SKM-1 treated with dmso at 0.1 percent for 144 hours (cell line): ENCODE measurements at regions not wholly inside any gene's neighbourhood (a gene's known extent, or its start where the extent isn't known, plus 50 kb on each side); places are given as distances from the start of the nearest gene placed in this dataset.

ENCODE experiments used
- DNase-seq: peaks from one replicate; lab custom pipeline; 2025; ENCODE audit not compliant: unreplicated experiment; lab: John Stamatoyannopoulos, UW

DNA sequence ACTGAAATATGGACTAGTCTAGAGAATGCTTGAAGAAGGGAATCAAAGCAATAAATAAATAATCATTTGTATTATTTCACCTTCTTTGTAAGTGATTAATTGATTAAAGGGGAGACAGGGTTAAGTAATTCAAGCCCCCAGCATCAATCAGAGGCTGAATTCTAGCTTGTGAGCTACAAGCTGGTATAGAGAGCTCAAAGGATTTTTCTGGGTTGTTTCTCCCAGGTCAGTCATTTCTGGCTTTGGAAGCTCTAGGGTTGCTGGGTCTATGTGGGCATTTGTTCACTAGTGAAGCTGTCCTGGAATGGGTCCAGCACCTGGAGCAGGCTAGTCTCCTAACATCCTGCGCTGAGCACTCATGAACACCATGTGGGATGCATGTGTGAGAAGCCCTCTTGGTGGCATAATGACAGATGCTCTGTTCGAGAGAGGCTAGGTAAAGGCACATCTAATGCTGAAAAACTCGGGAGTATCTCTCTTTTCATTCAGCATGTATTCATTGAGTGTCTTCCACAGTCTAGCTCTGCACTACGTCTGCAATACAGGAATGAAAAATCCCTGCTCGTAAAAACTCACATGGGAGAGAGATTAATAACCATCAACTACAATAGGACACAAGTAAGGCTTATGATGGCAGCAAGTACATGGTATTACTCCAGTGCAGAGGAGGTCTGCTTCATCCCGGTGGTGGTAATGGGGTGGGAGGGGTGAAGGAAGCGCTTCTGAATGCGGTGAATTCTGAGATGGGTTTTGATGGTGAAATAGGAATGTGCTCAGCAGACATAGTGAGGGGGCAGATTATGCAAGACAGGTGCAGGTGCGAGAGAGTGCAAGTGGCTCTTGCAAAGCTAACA lies 68.0 kb upstream of the NRP1 start:
- DNase-seq = no peak

DNA sequence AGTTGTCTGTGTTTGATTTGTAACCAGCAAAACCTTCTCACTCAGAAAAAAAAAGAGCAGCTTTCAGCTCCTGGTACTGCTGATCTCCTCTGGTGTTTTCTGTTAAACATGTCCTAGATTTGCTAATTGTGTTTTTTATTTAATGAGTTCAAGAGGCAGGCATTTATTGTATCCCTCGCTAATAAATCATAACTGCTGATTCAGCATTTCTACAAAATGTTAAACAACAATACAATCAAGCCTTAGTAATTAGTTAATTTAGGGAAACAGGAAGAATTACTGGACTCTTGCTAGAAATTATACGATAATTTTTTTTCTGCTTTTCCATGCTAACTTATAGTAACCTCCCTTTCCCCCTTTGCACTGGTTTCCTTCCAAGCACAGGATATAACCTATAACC lies 66.8 kb upstream of the NRP1 start:
- no peak for DNase-seq

- DNase-seq = no peak
These were observed 64.3 kb upstream of the NRP1 start for GRCh38 chr10:33398796-33399195.

- DNase-seq = no peak
These were observed 62.5 kb upstream of the NRP1 start for GRCh38 chr10:33396938-33397337.

- no peak for DNase-seq
These were observed 61.8 kb upstream of the NRP1 start for GRCh38 chr10:33396279-33396678.

DNA sequence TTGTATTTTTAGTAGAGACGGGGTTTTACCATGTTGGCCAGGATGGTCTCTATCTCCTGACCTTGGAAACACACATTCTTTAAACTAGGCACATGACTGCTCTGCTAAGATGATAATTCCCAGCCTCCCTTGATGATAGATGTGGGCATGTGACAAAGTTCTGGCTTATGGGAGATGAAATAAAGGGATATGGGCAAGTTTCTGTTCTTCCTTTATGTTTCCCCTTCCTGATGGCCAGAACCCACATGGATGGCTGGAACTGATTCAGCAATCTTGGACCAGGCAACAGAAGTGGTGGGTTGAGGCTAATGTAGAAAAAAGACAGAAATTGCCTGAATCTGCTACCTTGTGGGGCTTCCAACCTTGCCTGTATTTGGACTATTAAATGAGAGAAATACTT lies 60.7 kb upstream of the NRP1 start:
- DNase-seq = no peak

- no peak for DNase-seq
These were observed 58.2 kb upstream of the NRP1 start for GRCh38 chr10:33392706-33393105.

DNA sequence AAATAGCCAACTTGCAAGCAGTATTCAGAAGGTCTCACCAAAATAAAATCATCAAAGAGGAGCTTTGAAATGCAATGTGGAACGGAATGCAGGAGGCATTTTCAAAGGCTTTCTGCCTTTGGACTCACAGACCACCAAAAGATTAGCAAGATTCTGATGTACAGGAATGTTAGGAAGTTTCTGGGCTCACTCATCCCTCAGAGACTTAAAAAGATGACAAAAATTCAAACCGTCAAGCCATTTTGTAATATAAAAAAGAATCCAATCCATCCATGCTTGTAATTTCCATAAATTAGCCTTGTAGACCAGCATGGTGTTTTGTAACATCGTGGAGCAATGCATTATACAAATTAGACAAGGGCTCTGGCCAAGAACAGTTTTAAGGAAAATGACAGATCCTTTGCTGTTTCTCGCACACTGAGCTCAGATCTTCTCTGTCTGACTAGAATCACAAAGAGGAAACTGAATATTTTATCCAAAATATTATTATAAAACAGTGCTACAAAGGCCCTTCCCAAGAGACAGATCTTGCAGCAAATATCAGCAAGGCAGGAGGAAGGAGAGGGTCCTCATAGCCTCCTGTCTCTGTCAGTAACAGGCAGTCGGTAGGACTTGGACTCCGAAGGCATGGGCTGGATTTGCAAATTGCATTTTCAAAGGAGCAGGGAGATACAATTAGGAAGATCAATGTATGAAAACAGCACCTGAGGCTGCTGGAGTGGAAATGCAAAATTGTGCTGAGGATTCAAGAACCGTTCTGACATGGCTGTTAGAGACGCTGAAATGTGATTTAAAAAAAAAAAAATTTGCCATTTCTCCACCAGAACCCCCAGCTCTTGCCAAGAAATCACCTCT lies 57.4 kb upstream of the NRP1 start:
- DNase-seq = no peak

- DNase-seq = no peak
These were observed 55.6 kb upstream of the NRP1 start for GRCh38 chr10:33390046-33390445.

DNA sequence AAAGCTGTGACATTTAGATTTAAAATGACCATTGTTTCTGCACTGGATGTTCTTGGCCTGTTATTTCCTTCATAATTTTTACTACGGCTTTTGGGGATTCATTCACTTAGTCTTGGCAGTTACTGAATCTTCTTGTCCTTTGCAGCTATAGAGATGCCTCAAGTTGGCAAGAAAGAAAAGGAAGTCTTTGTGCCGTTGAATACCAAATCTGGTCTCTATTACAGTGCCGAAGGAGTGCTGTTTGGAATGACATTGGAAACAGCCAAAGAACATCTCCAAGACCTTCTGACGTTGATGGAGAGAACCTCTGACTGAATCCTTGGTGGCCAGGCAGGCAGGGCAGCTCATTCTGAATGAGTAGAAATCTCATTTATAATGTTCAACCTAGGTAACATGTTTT lies 54.3 kb upstream of the NRP1 start:
- no peak for DNase-seq

- no peak for DNase-seq
These were observed 53.9 kb upstream of the NRP1 start for GRCh38 chr10:33388382-33388781.

GRCh38 chr10:33387720-33388119 lies 53.3 kb upstream of the NRP1 start:
- no peak for DNase-seq

- no peak for DNase-seq
These were observed 52.5 kb upstream of the NRP1 start for GRCh38 chr10:33386926-33387325.

DNA sequence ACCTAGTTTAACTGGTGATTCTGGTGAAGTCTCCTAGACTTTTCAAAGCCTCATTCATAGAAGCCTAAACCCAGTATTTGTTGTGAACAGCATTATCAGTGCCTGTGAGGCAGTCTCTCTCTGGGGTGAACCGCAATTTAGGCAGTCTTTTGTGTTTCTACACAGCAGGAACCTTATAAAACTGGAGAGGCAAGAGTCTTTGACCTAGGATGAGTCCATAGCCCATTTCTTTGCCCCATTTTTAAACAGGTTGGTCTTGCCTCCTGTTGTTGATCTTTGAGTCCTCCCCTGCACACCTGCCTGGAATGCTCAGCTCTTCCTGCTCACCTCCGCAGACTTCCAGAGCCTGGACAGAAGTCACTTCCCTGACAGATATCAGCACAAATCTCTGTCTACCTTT lies 51.2 kb upstream of the NRP1 start:
- DNase-seq = no peak

- no peak for DNase-seq
These were observed 50.5 kb upstream of the NRP1 start for GRCh38 chr10:33385015-33385414.
